T-helper 1 cell (primary cell): ENCODE measurements at regions not wholly inside any gene's neighbourhood (a gene's known extent, or its start where the extent isn't known, plus 50 kb on each side); places are given as distances from the start of the nearest gene placed in this dataset.

Experiments used
- DNase-seq, 5 donors: peaks; one replicate each; pipeline ENCODE4 v3.0.0-alpha.2; 2012 to 2020

DNA sequence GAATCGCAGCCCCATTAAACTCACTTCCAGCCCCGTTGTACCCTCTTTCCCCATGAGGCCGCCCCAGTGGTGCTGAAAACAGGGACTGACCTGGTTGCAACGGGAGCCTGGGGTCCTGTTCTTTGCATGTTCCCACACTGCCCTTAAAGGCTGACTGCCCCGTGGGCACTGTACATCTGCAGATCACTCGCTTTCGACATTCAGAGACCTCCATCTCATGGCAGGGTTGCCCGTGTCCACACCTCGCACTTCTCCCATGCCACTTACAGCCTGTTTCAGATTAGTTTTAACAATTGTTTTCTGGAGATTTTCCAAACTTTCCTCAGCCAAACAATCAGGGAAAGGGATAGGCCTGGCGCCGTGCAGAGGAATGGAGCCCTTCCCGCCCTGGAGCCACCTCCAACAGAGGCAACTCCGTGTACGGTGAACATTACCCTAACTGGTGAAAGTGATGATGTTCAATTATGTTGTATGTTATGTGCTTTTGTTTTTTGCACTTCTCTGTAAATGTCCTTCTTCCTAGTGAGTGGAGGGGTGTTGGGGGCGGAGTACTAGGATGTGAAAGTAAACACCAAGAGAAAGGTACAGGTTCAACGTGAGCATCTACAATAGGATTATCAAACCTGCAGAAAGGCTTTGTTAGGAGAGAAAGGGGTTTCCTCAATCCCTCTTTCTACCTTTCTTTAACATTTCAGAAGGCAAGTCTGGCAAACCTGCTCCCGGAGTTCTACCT is 262.8 kb downstream of the FOXO1 start:
- no peak for DNase-seq

GRCh38 chr13:40404407-40404806 is 262.0 kb downstream of the FOXO1 start:
- no peak for DNase-seq

GRCh38 chr13:40404967-40405716 is 261.3 kb downstream of the FOXO1 start:
- no peak for DNase-seq

DNA sequence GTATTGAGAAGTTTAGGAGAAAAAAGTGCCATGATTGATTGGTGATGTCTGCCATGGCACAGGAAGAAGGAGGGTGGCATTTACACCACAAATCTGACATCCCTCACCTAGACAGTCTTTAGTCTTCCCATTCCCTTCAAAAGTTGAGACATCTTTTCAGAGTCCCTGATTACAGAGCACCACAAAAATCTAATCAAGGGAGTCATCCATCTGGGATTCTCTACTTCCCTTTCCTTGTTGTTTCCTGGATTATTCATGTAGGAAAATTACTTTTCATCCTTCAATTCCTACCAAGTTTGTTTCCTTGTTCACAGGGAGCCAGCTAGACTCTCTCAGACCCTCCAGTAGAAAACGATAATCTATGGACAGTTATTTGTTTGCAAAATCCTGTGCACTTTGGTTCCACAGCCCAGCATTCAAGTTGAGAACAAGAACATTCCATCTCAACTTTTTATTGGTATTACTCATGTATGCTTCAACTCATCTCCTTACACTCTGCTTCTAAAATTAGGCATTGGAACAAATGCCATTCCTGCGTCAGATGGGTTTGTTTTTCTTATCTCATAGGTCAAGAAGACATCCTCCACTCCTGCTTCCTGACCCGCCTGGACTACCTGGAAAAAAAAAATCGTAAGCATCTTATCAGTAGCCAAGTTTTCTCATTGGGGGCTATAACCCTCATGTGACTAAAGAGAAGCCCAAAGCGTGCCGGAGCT is 259.9 kb downstream of the FOXO1 start:
- no peak for DNase-seq

GRCh38 chr13:40407567-40407966 is 258.9 kb downstream of the FOXO1 start:
- DNase-seq = no peak

DNA sequence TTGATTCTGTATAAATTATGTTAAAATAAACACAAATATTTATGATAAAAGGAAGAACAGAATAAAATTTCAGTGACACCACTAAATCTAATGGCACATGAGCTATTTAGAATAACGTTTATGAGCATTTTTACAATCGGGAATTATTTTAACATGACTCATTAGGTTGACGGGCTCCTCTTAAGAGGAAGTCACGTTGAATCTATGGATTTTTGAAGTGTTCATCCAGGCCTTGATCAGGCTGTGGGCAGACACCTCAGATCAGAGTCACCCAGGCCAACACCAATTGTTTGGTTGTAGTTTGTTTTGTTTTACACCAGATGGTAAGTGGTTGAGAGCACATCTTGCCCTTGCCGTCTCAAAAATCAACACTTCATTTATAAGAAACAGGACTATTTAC is 257.8 kb downstream of the FOXO1 start:
- no peak for DNase-seq

DNA sequence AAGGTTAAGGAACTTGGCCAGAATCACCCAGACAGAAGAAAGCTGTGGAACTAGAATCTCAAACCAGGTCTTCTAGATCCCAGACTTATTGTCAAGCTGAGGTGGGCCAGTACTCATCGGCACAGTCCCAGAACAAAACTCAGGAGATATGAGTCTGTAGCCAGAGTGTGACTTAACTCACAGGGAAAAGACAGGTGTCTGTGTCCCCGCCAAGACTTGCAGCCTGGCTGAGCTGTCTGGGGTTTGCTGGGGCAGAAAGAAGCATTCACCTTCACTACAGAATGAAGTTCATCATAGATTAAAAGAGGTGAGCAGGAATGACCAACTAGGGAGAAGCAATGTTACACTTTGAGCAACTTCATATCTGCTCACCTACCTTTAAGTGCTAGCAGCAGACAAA is 257.2 kb downstream of the FOXO1 start:
- DNase-seq = no peak

GRCh38 chr13:40410315-40410714 is 256.1 kb downstream of the FOXO1 start:
- DNase-seq = no peak

DNA sequence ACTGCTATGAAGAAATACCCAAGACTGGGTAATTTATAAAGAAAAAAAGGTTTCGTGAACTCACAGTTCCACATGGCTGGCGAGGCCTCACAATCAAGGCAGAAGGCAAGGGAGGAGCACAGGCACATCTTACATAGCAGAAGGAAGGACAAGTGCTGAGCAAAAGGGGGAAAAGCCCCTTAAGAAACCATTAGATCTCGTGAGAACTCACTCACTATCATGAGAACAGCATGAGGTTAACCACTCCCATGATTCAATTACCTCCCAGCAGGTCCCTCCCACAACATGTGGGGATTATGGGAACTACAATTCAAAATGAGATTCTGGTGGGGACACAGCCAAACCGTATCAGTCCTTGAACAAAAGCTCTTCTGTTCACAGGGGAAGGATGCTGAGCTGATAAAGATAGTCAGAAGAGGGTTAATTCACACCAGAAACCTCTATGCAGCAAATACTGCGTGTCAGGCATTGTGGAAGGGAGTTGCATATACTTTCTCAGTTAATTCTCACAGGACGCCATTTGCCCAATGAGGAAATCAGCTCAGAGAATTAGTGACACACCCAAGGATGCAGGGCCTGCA is 246.2 kb downstream of the FOXO1 start:
- DNase-seq = no peak

GRCh38 chr13:40422588-40423235 is 243.7 kb downstream of the FOXO1 start:
- no peak for DNase-seq

DNA sequence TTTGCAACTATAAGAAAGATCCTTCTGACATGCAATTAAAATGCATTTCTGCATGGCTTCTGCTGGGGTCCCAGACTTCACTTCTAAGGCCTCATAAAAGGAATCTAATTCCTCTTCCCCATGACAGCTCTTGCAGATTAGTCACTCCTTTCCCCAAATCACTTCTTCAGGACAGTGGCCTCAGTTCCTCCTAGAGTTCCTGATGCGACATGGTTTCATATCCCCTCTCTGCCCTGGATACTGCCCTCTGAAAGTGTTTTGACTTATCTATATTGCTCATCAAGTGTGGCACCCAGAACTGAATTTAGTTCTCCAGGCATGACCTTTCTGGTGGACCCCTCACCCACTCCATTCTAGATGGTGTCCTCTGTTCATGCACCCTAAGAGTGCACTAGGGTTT is 238.1 kb downstream of the FOXO1 start:
- DNase-seq = no peak

- no peak for DNase-seq
These were observed 236.5 kb downstream of the FOXO1 start for GRCh38 chr13:40429706-40430545.

DNA sequence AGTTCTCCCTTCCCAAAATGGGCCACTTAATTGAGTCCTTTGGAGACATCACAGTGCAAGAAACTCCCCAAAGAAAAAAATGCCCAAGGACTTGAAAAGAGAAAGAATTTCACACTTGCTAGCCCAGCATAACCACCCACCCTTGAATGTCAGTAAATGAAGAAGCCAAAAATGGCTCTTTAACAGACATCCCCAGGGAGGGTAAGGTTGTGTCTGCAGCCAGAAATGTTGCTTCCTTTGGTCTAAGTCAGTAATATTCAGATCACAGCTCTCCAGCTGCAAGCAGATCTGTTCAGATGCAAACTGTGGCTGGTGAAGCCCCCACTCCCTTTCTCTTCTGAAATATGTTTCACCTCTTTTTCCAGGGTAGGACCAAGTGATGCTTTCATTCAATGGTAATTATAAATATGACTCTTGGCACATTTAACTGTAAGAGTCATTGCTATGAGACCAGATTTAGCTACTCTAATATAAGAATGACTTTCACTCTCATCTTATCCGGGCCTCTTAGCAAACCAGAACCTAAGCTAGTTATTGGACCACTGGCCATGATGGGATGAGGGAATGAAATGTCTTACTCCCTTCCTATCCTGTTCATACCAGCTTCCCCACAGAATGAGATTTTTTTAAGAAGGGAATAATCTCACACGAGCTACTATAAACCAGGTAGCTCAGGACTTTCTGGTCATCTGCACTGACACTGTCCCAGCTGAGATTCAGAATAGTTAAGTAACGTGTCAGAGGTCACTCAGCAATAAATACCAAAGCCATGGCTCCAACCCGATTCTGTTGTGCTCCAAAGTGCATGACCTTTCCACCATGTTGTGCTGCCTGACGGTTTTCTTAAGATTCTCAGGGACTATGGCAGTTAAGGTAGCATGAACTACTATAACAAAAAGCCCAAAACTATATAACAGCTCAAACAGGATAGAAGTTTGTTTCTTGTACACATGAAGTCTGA is 234.1 kb downstream of the FOXO1 start:
- no peak for DNase-seq

GRCh38 chr13:40433001-40433400 is 233.4 kb downstream of the FOXO1 start:
- no peak for DNase-seq

- DNase-seq = peak in 4 of 5 donors; percentile 11 to 65 (median 20)
These were observed 232.9 kb downstream of the FOXO1 start for GRCh38 chr13:40433577-40433976.

DNA sequence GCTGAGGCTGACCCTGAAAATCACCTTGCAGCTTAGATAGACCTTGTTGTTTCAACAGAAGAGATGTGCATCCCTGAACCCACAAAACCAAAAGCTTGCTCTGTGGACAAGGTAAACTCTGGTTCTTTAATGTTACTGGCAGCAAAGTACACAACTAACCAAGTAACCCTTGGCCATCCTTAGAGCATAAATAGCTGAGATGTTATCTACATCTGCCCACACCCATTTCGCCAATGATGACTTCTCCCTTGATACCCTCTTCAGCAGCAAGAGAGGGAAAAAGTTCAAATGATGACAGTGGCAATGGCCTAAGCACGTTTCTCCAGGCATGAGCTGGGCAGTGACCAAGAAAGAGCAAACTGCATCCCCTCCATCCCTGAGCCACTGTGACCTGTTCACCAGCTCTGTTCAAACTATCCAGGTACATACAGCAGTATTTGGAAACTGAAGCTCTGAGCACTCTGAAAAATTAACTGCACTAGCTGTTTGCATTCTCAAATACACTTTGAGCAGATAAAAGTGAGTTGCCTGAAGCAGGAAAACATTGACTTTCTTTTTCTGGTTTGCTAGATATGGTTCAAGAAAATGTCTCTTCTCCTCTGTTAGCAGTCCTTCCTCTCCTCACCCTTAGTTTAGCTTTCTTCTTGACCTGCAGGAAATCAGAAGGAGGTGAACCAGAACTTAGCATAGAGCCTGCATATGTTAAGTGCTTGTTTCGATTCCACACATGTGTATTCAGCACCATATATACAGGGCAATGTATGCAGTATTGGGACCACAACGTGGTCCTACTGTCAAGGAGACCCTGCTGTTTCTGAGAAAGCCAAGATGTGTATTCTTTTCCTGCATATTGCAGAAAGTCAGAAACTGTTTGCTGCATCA is 231.7 kb downstream of the FOXO1 start:
- DNase-seq = no peak

GRCh38 chr13:40438022-40438680 is 228.3 kb downstream of the FOXO1 start:
- peak in 1 of 5 donors; percentile 21 for DNase-seq

DNA sequence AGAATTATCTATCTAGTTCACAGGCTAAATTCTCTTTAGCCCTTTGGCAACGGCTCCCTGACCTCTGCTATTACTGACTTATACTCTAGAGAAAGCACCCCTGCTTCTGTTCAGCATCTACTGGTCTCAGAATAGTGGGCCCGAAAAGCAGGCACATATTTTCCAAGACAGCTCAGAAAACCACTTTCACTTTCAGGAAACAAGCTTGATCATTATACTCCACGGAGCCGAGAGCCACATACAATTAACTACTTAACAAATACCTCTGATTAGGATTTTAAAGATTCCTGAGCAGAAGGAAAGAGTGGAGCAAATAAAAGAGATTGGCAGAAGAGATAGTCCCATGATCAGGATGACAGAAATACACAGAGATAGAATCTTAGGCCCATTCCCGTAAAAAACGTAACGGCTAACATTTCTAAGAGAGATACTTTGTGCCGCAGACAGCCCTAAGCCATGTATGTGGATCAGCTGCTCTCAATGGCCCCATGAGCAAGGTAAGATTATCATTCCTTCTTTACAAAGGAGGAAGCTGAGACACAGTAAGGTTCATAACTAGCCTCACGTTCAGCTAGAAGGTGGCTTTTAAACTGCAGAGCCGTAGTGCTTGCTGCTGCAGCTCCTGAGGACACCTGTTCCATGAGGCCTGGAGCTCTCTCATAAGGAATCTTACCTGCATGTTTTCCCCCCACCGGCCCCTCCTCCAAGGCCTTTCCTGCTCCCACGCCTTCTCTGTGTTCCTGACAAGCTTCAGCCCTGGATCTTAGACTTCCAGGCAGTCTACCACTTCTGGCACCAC is 227.2 kb downstream of the FOXO1 start:
- peak in 2 of 5 donors; percentile 6 to 23 for DNase-seq
